Sigmoid colon (tissue), 4 donors: ENCODE measurements at regions not wholly inside any gene's neighbourhood (a gene's known extent, or its start where the extent isn't known, plus 50 kb on each side); places are given as distances from the start of the nearest gene placed in this dataset.

Experiments used
- CTCF ChIP-seq, 4 experiments: fragments of 450-650 bp in 3 of 4; fragments of 200-600 bp in 1 of 4; IDR thresholded peaks; one replicate each; pipeline ENCODE4 v1.5.1; 2016 to 2019; ENCODE audit warnings: antibody characterized with exemption in 4 of 4, mild to moderate bottlenecking in 3 of 4, moderate library complexity in 2 of 4
- POLR2A ChIP-seq, 2 donors: fragments of 450-650 bp; IDR thresholded peaks; one replicate each; pipeline ENCODE4 v1.6.1; 2016; ENCODE audit warnings: antibody characterized with exemption in 2 of 2, mild to moderate bottlenecking in 2 of 2, moderate library complexity in 2 of 2
- POLR2AphosphoS5 ChIP-seq, 4 donors: sonication (generic); formaldehyde crosslinking; IDR thresholded peaks; one replicate each; pipeline ENCODE4 v1.6.1; 2017; ENCODE audit warnings: antibody characterized with exemption in 4 of 4

GRCh38 chr9:26706223-26706622 lies 186.4 kb downstream of the CAAP1 start:
- TF ChIP-seq CTCF (IDR thresholded peaks at IDR 0.05) (no peak), POLR2A (IDR thresholded peaks at IDR 0.05) (no peak), POLR2AphosphoS5 (IDR thresholded peaks at IDR 0.05) (no peak)
